ENCODE measurements at regions not wholly inside any gene's neighbourhood (a gene's known extent, or its start where the extent isn't known, plus 50 kb on each side); places are given as distances from the start of the nearest gene placed in this dataset.

DNA sequence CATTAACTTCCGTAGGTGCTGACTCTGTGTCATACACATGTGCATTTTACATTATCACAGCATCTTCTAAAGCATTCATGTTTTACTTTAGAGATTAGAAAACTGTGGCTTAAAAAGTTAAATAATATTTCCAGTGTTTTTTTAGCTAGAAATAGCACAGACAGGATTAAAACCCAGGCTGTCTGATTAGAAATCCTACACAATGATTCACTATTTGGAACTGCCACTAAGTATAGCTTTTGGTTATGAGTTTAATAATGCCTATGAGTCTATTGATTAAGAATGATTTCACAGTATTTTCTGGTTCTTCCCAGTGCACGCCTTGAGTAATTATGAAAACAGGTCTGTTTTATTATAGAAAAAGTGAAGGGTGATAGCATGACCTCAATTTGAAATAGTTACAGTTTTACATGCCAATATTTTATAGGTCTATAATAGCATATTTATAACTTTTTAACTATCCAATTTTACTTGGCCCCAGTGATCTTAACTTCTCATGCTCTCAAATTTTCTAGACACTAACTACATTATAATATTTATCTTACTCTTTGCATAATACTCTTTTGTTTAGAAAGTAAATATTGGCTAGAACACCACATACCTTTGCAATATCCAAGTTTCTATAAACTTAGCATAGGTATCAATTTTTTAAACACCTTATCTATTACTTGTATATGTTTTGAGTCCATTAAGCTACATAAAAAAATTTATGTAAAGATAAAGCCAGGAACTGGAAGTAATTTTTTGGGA lies 313.2 kb downstream of the RND3 start:
- in situ Hi-C loops (cut with MboI): no loop called here

DNA sequence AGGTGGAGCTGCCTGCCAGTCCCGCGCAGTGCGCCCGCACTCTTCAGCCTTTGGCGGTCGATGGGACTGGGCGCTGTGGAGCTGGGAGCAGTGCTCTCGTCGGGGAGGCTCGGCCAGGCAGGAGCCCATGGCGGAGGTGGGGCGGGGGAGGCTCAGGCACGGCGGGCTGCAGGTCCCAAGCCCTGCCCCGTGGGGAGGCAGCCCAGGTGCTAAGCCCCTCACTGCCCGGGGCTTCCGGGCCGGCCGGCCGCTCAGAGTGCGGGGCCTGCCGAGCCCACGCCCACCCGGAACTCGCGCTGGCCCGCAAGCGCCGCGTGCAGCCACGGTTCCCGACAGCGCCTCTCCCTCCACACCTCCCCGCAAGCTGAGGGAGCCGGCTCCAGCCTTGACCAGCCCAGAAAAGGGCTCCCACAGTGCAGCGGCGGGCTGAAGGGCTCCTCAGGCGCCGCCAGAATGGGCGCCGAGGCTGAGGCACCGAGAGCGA lies 316.4 kb downstream of the RND3 start:
- no peaks in the 10 kb centered on the region for H3K9me2 ChIP-seq (ENCODE audit: insufficient read depth)
- H2AFZ ChIP-seq: no peak overlapping the region
- no peak overlapping the region for H3K9ac ChIP-seq
- no peak overlapping the region for H3K27ac ChIP-seq
- WGBS, 2 experiments (ENCODE audit: low coverage in 1 of 2, low lambda C conversion rate in 2 of 2, missing lambda C conversion rate in 2 of 2): 94 to 96% methylated on average over 20 to 43 of the region's 43 CpGs
- no peak for DNase-seq
- H4K20me1 ChIP-seq (ENCODE audit: insufficient read depth): no peaks in the 10 kb centered on the region
- in situ Hi-C loops (cut with MboI): no loop called here
- no peaks in the 10 kb centered on the region for H3K9me3 ChIP-seq (ENCODE audit: low read depth)
- H3K27me3 ChIP-seq (replicated peaks; ENCODE audit: insufficient read depth): no peaks in the 10 kb centered on the region
- H3K79me2 ChIP-seq (ENCODE audit: insufficient read depth): no peaks in the 10 kb centered on the region
- H3K4me3 ChIP-seq: no peak overlapping the region
- peaks cover 26% of the 10 kb centered on the region for H3K4me1 ChIP-seq (ENCODE audit: insufficient read depth)
- no peak for TF ChIP-seq EZH2phosphoT487 (IDR thresholded peaks at IDR 0.05; ENCODE audit: insufficient read depth, low read depth)
- TF ChIP-seq EZH2 (IDR thresholded peaks at IDR 0.05; ENCODE audit: insufficient read depth, poor library complexity, severe bottlenecking): no peak
- H3K36me3 ChIP-seq (ENCODE audit: low read depth): no peaks in the 10 kb centered on the region
- no peak overlapping the region for H3K4me2 ChIP-seq (ENCODE audit: unreplicated experiment)
- peaks cover 28% of the 10 kb centered on the region for H3F3A ChIP-seq (ENCODE audit: insufficient read depth)

More for the DNA sequence above, 313.2 kb downstream of the RND3 start:
- no peak for TF ChIP-seq EZH2 (IDR thresholded peaks at IDR 0.05; ENCODE audit: insufficient read depth, poor library complexity, severe bottlenecking)
- no peak for TF ChIP-seq EZH2phosphoT487 (IDR thresholded peaks at IDR 0.05; ENCODE audit: insufficient read depth, low read depth)
- 71 to 75% methylated on average over 2 of the region's 2 CpGs for WGBS, 2 experiments (ENCODE audit: low coverage in 1 of 2, low lambda C conversion rate in 2 of 2, missing lambda C conversion rate in 2 of 2)
- H3K79me2 ChIP-seq (ENCODE audit: insufficient read depth): no peaks in the 10 kb centered on the region
- no peaks in the 10 kb centered on the region for H3K9me2 ChIP-seq (ENCODE audit: insufficient read depth)
- no peak overlapping the region for H3K27ac ChIP-seq
- no peaks in the 10 kb centered on the region for H3K9me3 ChIP-seq (ENCODE audit: low read depth)
- H3K36me3 ChIP-seq (ENCODE audit: low read depth): no peaks in the 10 kb centered on the region
- no peak overlapping the region for H2AFZ ChIP-seq
- no peak overlapping the region for H3K9ac ChIP-seq
- H3K4me1 ChIP-seq (ENCODE audit: insufficient read depth): peaks cover 7% of the 10 kb centered on the region
- peaks cover 8% of the 10 kb centered on the region for H3F3A ChIP-seq (ENCODE audit: insufficient read depth)
- no peak overlapping the region for H3K4me3 ChIP-seq
- no peak overlapping the region for H3K4me2 ChIP-seq (ENCODE audit: unreplicated experiment)
- no peaks in the 10 kb centered on the region for H4K20me1 ChIP-seq (ENCODE audit: insufficient read depth)
- no peaks in the 10 kb centered on the region for H3K27me3 ChIP-seq (replicated peaks; ENCODE audit: insufficient read depth)
- no peak for DNase-seq

DNA sequence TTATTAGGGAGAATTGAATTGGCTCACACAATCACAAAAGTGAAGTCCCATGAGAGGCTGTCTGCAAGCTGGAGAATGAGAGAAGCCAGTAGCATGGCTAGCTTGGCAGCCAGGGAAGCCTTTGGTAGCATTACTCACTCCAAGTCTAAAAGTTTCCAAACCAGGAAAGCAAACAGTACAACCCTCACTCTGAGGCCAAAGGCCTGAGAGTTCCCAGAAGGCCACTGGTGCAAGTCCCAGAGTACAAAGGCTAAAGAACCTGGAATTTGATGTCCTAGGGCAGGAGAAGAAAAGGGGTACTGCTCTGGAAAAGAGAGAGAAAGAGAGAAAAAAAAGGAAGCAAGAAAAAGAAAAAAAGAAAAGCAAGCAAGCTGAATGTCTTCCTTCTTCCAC lies 318.2 kb downstream of the RND3 start:
- Histone ChIP-seq H3F3A (ENCODE audit: insufficient read depth) (peaks cover 28% of the 10 kb centered on the region), H3K36me3 (ENCODE audit: low read depth) (no peaks in the 10 kb centered on the region), H3K27ac (peak overlapping the region; percentile 53), H3K9me3 (ENCODE audit: low read depth) (no peaks in the 10 kb centered on the region), H3K79me2 (ENCODE audit: insufficient read depth) (no peaks in the 10 kb centered on the region), H4K20me1 (ENCODE audit: insufficient read depth) (no peaks in the 10 kb centered on the region), H3K4me1 (ENCODE audit: insufficient read depth) (peaks cover 26% of the 10 kb centered on the region), H3K4me2 (ENCODE audit: unreplicated experiment) (peak overlapping the region; percentile 6), H3K9ac (no peak overlapping the region), H3K4me3 (no peak overlapping the region), H3K9me2 (ENCODE audit: insufficient read depth) (no peaks in the 10 kb centered on the region), H3K27me3 (replicated peaks; ENCODE audit: insufficient read depth) (no peaks in the 10 kb centered on the region), H2AFZ (no peak overlapping the region)
- in situ Hi-C loops (cut with MboI): no loop called here
- TF ChIP-seq EZH2phosphoT487 (IDR thresholded peaks at IDR 0.05; ENCODE audit: insufficient read depth, low read depth) (no peak), EZH2 (IDR thresholded peaks at IDR 0.05; ENCODE audit: insufficient read depth, poor library complexity, severe bottlenecking) (no peak)
- DNase-seq: peak; percentile 88

DNA sequence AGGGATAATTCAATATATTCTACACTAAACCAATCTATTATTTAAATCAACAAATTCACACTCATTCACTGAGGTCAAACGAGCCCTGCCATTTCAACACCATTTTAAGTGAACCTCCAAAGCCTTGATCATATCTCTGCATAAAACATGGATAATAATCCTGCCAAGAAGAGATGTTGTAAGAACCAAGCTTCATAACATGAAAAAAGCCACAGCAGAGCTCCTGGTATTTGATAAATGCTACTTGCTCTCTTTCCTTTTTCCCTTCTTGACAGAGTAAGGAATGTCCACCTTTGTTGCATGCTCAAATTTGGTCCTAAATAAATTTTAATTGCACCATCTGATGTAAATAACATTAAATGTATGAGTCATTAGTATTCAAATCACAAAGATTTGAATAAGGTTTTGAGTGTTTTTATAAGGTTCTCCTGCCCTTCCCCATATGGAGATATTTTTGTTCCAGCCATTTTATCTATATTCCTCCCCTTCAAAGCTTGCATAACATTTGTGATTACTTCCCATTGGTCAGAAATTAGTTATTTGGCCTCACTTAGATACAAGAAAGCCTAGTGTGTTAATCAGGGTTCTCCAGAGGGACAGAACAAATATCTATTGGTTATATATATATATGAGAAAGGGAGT lies 318.8 kb downstream of the RND3 start:
- Histone ChIP-seq H3K4me1 (ENCODE audit: insufficient read depth) (peaks cover 26% of the 10 kb centered on the region), H3K4me2 (ENCODE audit: unreplicated experiment) (peak overlapping the region; percentile 20), H3K9me3 (ENCODE audit: low read depth) (no peaks in the 10 kb centered on the region), H3K27ac (peak overlapping the region; percentile 53), H2AFZ (no peak overlapping the region), H3K9ac (no peak overlapping the region), H3K27me3 (replicated peaks; ENCODE audit: insufficient read depth) (no peaks in the 10 kb centered on the region), H3K36me3 (ENCODE audit: low read depth) (no peaks in the 10 kb centered on the region), H3K79me2 (ENCODE audit: insufficient read depth) (no peaks in the 10 kb centered on the region), H3K9me2 (ENCODE audit: insufficient read depth) (no peaks in the 10 kb centered on the region), H4K20me1 (ENCODE audit: insufficient read depth) (no peaks in the 10 kb centered on the region), H3F3A (ENCODE audit: insufficient read depth) (peaks cover 28% of the 10 kb centered on the region), H3K4me3 (no peak overlapping the region)
- WGBS, 2 experiments (ENCODE audit: low coverage in 1 of 2, low lambda C conversion rate in 2 of 2, missing lambda C conversion rate in 2 of 2): 0 to 12% methylated on average over 1 of the region's 1 CpG
- TF ChIP-seq EZH2 (IDR thresholded peaks at IDR 0.05; ENCODE audit: insufficient read depth, poor library complexity, severe bottlenecking) (no peak), EZH2phosphoT487 (IDR thresholded peaks at IDR 0.05; ENCODE audit: insufficient read depth, low read depth) (no peak)
- in situ Hi-C loops (cut with MboI): no loop called here
- DNase-seq: peak; percentile 45
